Colonic mucosa (tissue), 4 donors: ENCODE measurements at regions not wholly inside any gene's neighbourhood (a gene's known extent, or its start where the extent isn't known, plus 50 kb on each side); places are given as distances from the start of the nearest gene placed in this dataset.

Experiments
- DNase-seq: peaks from one replicate; pipeline ENCODE4 v3.0.0-alpha.2; 2020
- H3K27ac ChIP-seq: fragments of 200-600 bp; one replicate; pipeline ENCODE4 v1.8.0; 2021
- H3K27me3 ChIP-seq: fragments of 200-600 bp; one replicate; pipeline ENCODE4 v1.8.0; 2021
- H3K36me3 ChIP-seq: fragments of 200-600 bp; one replicate; pipeline ENCODE4 v1.8.0; 2021
- H3K4me1 ChIP-seq: fragments of 200-600 bp; one replicate; pipeline ENCODE4 v1.8.0; 2021; ENCODE audit warnings: mild to moderate bottlenecking
- H3K4me3 ChIP-seq: fragments of 200-600 bp; one replicate; pipeline ENCODE4 v1.8.0; 2021
- H3K9ac ChIP-seq, 2 donors: one replicate each; pipeline ENCODE4 v1.7.0; 2013; ENCODE audit warnings: control low read depth in 2 of 2, low read depth in 2 of 2, low read length in 2 of 2
- H3K9me3 ChIP-seq: fragments of 200-600 bp; one replicate; pipeline ENCODE4 v1.8.0; 2021
- CTCF ChIP-seq: fragments of 200-600 bp; IDR thresholded peaks from one replicate; pipeline ENCODE4 v1.8.0; 2022; ENCODE audit warnings: antibody characterized with exemption, mild to moderate bottlenecking
- intact Hi-C: fragments of 100-400 bp; cut with DNase I; formaldehyde crosslinking; loops from one replicate; pipeline ENCODE4 v1.14.1; 2022
- donor health status: healthy.
- donor health status: DM: no; HTN: no; CAD: no.
- donor health status: DM: no; HTN: no; CAD: no.

GRCh38 chr10:91022924-91023699 lies 102.2 kb upstream of the ANKRD1 start:
- H3K4me1 ChIP-seq, result no peaks in the 10 kb centered on the region
- H3K4me3 ChIP-seq, result no peak overlapping the region
- H3K9ac ChIP-seq, result no peak overlapping the region
- H3K27ac ChIP-seq, result no peak overlapping the region
- H3K36me3 ChIP-seq, result no peaks in the 10 kb centered on the region
- no peaks in the 10 kb centered on the region for H3K9me3 ChIP-seq
- no peaks in the 10 kb centered on the region for H3K27me3 ChIP-seq
- DNase-seq, result no peak
- intact Hi-C loops, result no loop called here
- no peak for TF ChIP-seq CTCF

- Histone ChIP-seq H3K4me3 (no peak overlapping the region), H3K4me1 (no peaks in the 10 kb centered on the region), H3K27ac (no peak overlapping the region), H3K9me3 (no peaks in the 10 kb centered on the region), H3K27me3 (no peaks in the 10 kb centered on the region), H3K36me3 (no peaks in the 10 kb centered on the region), H3K9ac (no peak overlapping the region)
- DNase-seq, result no peak
- no peak for TF ChIP-seq CTCF
- intact Hi-C loops, result no loop called here
Observed at GRCh38 chr10:91023700-91024398, 103.0 kb upstream of the ANKRD1 start.

GRCh38 chr10:91024541-91024940 lies 103.7 kb upstream of the ANKRD1 start:
- no peaks in the 10 kb centered on the region for H3K9me3 ChIP-seq
- intact Hi-C loops, result no loop called here
- no peak for TF ChIP-seq CTCF
- H3K27me3 ChIP-seq, result no peaks in the 10 kb centered on the region
- H3K36me3 ChIP-seq, result no peaks in the 10 kb centered on the region
- H3K9ac ChIP-seq, result no peak overlapping the region
- H3K4me1 ChIP-seq, result no peaks in the 10 kb centered on the region
- no peak overlapping the region for H3K27ac ChIP-seq
- DNase-seq, result no peak
- no peak overlapping the region for H3K4me3 ChIP-seq

DNA sequence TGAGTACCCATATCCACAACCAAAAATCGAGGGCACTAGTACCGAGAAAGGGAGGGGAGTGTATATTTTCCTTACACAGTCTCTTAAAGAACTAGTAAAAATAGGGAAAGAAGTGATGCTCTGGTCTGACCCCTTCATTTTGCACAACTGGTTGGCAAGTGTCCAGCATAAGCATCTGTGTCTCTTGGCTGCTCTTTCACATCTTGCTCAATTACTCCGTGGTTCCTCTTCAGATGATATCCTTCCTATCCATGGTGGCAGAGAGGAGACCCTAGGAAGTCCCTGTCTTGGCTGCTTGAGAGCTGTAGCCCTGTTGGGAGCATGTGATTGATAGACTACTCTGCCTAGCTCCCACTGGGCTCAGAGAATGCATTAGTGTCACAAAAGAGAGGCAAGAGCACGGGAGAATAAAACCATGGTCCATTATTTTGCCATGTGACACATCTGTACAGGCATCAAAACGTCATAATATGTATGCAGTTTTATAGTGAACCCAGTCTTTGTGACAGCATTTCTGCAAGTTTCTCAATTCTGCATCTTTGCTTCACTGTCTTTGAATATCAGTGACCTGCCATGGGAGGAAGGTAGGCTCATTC lies 111.8 kb upstream of the ANKRD1 start:
- no peaks in the 10 kb centered on the region for H3K9me3 ChIP-seq
- DNase-seq, result peak; percentile 21
- no peaks in the 10 kb centered on the region for H3K36me3 ChIP-seq
- intact Hi-C loops, result no loop called here
- TF ChIP-seq CTCF, result no peak
- H3K27me3 ChIP-seq, result no peaks in the 10 kb centered on the region
- no peak overlapping the region for H3K4me3 ChIP-seq
- no peak overlapping the region for H3K27ac ChIP-seq
- no peaks in the 10 kb centered on the region for H3K4me1 ChIP-seq
- H3K9ac ChIP-seq, result no peak overlapping the region

DNA sequence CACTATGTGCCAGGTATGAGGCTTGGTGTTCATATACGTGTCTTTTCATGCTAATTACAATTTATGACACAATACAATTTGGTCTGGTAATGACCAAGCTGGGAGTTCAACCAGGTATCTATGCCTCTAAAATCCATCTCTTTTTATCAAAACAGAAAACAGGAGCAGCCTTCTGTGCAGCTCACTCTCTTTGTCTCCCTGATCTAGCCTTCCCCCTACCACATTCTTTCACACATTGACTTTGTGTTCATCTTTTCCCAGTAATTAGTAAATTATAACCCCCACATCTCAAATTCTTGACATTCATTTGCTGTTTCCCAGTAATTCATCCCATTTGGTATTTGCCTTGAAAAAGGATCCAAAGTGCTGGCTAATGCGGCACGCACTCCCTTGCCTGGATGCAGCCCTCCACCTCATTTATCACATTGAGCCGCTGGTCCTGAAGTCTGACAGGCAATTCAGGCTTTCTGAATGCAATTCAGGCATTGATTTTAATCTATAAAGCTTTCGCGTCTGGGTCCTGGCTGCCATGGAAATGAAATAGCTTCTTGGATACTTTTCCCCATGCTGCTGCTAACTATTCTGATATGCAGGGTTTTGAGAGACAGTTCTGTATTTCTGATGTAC lies 112.5 kb upstream of the ANKRD1 start:
- no peak for TF ChIP-seq CTCF
- DNase-seq, result no peak
- Histone ChIP-seq H3K27ac (no peak overlapping the region), H3K9ac (no peak overlapping the region), H3K4me1 (no peaks in the 10 kb centered on the region), H3K27me3 (no peaks in the 10 kb centered on the region), H3K36me3 (no peaks in the 10 kb centered on the region), H3K4me3 (no peak overlapping the region), H3K9me3 (no peaks in the 10 kb centered on the region)
- intact Hi-C loops, result no loop called here
